ENCODE measurements at regions not wholly inside any gene's neighbourhood (a gene's known extent, or its start where the extent isn't known, plus 50 kb on each side); places are given as distances from the start of the nearest gene placed in this dataset.

GRCh38 chr17:33806631-33807030 is 448.5 kb upstream of the CCL2 start:
- in situ Hi-C loops (cut with HindIII; ENCODE audit: low sequenced_read_pairs), result loop anchor here (10.0 kb wide), 1 partner anchor 128 kb away; no protein-coding TSS in a partner anchor

- in situ Hi-C loops (cut with HindIII; ENCODE audit: low sequenced_read_pairs), result loop anchor here (10.0 kb wide), 1 partner anchor 125 kb away; no protein-coding TSS in a partner anchor
Observed at GRCh38 chr17:33809748-33810147, 445.3 kb upstream of the CCL2 start.

GRCh38 chr17:33811004-33811760 is 443.9 kb upstream of the CCL2 start:
- in situ Hi-C loops (cut with HindIII; ENCODE audit: low sequenced_read_pairs), result no loop called here

GRCh38 chr17:33811984-33812577 is 443.0 kb upstream of the CCL2 start:
- in situ Hi-C loops (cut with HindIII; ENCODE audit: low sequenced_read_pairs), result no loop called here

- in situ Hi-C loops (cut with HindIII; ENCODE audit: low sequenced_read_pairs), result no loop called here
Observed at GRCh38 chr17:33814852-33815251, 440.2 kb upstream of the CCL2 start.

GRCh38 chr17:33816036-33816435 is 439.0 kb upstream of the CCL2 start:
- in situ Hi-C loops (cut with HindIII; ENCODE audit: low sequenced_read_pairs), result no loop called here

GRCh38 chr17:33816842-33817617 is 438.1 kb upstream of the CCL2 start:
- in situ Hi-C loops (cut with HindIII; ENCODE audit: low sequenced_read_pairs), result no loop called here

GRCh38 chr17:33819539-33819938 is 435.5 kb upstream of the CCL2 start:
- in situ Hi-C loops (cut with HindIII; ENCODE audit: low sequenced_read_pairs), result no loop called here

GRCh38 chr17:33832262-33832661 is 422.8 kb upstream of the CCL2 start:
- in situ Hi-C loops (cut with HindIII; ENCODE audit: low sequenced_read_pairs), result no loop called here

- in situ Hi-C loops (cut with HindIII; ENCODE audit: low sequenced_read_pairs), result no loop called here
Observed at GRCh38 chr17:33837281-33837680, 417.8 kb upstream of the CCL2 start.

GRCh38 chr17:33838281-33838680 is 416.8 kb upstream of the CCL2 start:
- in situ Hi-C loops (cut with HindIII; ENCODE audit: low sequenced_read_pairs), result no loop called here

GRCh38 chr17:33847900-33848299 is 407.2 kb upstream of the CCL2 start:
- in situ Hi-C loops (cut with HindIII; ENCODE audit: low sequenced_read_pairs), result no loop called here

- in situ Hi-C loops (cut with HindIII; ENCODE audit: low sequenced_read_pairs), result no loop called here
Observed at GRCh38 chr17:33848433-33848832, 406.7 kb upstream of the CCL2 start.

- in situ Hi-C loops (cut with HindIII; ENCODE audit: low sequenced_read_pairs), result no loop called here
Observed at GRCh38 chr17:33854596-33854995, 400.5 kb upstream of the CCL2 start.

- in situ Hi-C loops (cut with HindIII; ENCODE audit: low sequenced_read_pairs), result no loop called here
Observed at GRCh38 chr17:33858121-33858520, 397.0 kb upstream of the CCL2 start.

- in situ Hi-C loops (cut with HindIII; ENCODE audit: low sequenced_read_pairs), result no loop called here
Observed at GRCh38 chr17:33858682-33859081, 396.4 kb upstream of the CCL2 start.

GRCh38 chr17:33862772-33863602 is 392.1 kb upstream of the CCL2 start:
- in situ Hi-C loops (cut with HindIII; ENCODE audit: low sequenced_read_pairs), result no loop called here

GRCh38 chr17:33864758-33865229 is 390.3 kb upstream of the CCL2 start:
- in situ Hi-C loops (cut with HindIII; ENCODE audit: low sequenced_read_pairs), result no loop called here

- in situ Hi-C loops (cut with HindIII; ENCODE audit: low sequenced_read_pairs), result no loop called here
Observed at GRCh38 chr17:33868899-33869298, 386.2 kb upstream of the CCL2 start.

GRCh38 chr17:33870936-33871335 is 384.1 kb upstream of the CCL2 start:
- in situ Hi-C loops (cut with HindIII; ENCODE audit: low sequenced_read_pairs), result no loop called here
